Head of caudate nucleus (tissue), 42 donors: ENCODE measurements at regions not wholly inside any gene's neighbourhood (a gene's known extent, or its start where the extent isn't known, plus 50 kb on each side); places are given as distances from the start of the nearest gene placed in this dataset.
A peak's percentile ranks its signal among the peaks of the same experiment; 100 is the strongest.
"Not testable (repeated sequence)": the region's sequence is repeated elsewhere in the genome, so short reads cannot be mapped to it uniquely, and the experiment has no call there.

ENCODE experiments used
- DNase-seq, 42 donors: peaks; one replicate each; pipeline versions ENCODE4 v3.0.0 to v3.0.0-alpha.2; 2020 to 2021; ENCODE audit warnings: mixed read lengths in 7 of 42
- intact Hi-C: fragments of 100-400 bp; cut with DNase I; formaldehyde crosslinking; loops from one replicate; pipeline ENCODE4 v1.15.0; 2022

DNA sequence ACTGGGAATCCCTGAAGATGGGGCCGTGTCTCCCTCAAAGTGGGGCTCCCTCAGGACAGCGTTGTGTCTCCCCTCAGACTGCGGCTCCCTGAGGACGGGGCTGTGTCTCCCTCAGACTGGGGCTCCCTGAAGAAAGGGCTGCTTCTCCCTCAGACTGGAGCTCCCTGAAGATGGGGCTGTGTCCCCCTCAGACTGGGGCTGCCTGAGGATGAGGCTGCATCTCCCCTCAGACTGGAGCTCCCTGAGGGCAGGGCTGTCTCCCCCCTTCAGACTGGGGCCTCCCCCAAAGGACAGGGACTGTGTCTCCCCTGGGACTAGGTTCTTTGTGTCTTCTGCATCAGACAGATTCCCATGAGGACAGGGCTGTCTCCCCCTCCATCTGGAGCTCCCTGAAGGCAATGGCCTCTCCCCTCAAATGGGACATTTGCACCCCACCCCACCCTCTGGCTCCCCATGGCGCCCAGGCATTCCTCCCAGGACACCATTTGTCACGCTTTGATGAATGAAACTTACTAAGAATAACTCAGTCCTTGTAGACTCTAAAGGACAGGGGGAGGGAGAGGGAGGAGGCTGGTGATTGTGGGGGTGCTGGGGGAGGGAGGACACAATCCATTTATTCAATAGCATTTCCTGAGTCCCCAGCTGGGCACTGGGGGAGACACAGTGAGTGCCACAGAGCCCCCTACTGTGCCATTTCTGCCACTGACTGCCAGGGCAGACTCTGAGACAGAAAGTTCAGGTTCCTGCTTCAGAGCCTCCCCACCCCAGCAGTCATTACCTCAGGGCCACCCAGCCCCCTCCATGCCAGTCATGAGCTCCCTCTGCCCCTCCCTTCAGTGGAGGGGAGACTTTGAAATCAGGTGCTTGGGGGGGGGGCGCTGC, 122.4 kb downstream of the MRPL14 start:
- DNase-seq, result peak in 10 of 42 donors; percentile 22 to 58 (median 38)
- intact Hi-C loops, result loop anchor here (10.0 kb wide), 1 partner anchor 230 kb away; the partner anchor contains the start of gene VEGFA

GRCh38 chr6:44004136-44004535, 123.1 kb downstream of the MRPL14 start:
- intact Hi-C loops, result loop anchor here (10.0 kb wide), 1 partner anchor 229 kb away; the partner anchor contains the start of gene VEGFA
- no peak for DNase-seq

- intact Hi-C loops, result loop anchor here (10.0 kb wide), 1 partner anchor 229 kb away; the partner anchor contains the start of gene VEGFA
- DNase-seq, result peak in 1 of 42 donors; percentile 15
Observed at GRCh38 chr6:44003345-44004061, 123.7 kb downstream of the MRPL14 start.

DNA sequence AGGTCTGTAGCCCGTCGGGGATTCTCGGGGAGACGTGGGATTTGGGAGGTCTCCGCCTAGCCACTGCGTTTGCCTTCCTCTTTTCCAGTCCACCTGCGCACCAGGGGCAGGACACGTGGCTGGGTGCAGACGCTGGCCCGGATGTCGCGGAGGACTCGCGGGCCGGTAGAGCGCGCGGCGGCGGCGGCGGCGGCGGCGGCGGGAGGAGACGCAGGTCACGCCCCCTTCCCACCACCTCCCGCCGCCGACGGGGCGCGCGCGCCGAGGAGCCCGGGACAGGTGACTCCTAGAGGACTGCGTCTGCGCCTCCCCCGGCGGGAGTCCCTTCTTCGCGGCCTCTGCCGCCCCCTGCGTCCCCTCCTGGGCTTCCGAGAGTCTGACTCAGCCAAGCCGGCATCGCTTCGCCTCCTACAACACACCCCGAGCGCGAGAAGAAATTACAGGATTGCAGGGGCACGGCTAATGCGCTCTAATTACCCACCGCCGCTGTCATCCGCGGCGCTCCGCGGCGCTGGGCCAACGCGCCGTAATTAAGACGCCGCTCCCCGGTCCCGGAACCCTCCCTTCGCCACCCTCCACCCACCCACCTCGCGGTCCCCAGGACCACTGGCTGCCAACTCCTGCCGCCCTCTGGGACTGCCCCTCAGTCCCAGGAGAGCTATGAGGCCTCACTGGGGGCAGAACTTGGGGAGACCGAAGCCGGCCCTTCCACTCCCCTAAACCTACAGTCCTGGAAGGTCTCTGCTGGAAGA, 124.5 kb downstream of the MRPL14 start:
- DNase-seq, result peak; percentile 27 to 90 (median 71)
- intact Hi-C loops, result loop anchor here (10.0 kb wide), 1 partner anchor 228 kb away; the partner anchor contains the start of gene VEGFA

DNA sequence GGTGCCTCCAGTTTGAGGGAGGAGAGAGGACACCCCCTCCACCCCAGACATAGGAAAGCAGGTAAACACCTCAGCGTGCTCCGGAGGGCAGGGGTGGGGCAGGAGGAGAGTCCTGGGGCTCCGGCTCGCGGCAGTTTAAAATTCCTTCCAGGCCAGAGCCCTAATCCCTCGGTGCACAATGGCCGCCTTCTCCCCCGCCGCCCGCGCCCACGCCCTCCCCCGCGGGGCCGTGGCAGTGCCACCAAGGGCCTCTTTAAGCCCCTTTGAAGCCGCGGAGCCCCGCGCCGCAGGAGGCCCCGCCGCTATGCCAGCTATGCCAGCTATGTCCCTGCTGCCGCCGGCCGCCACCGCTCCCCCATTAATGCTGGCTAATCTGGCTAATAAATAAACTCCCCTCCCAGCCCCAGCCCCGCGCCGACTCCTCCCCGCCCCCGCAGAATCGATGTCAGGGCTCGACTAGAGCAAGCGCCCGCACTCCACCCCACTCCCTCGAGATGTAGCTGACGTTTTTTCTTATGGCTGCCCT, 125.1 kb downstream of the MRPL14 start:
- intact Hi-C loops, result loop anchor here (10.0 kb wide), 1 partner anchor 227 kb away; the partner anchor contains the start of gene VEGFA
- peak in 3 of 42 donors; percentile 25 to 39 (median 36) for DNase-seq

DNA sequence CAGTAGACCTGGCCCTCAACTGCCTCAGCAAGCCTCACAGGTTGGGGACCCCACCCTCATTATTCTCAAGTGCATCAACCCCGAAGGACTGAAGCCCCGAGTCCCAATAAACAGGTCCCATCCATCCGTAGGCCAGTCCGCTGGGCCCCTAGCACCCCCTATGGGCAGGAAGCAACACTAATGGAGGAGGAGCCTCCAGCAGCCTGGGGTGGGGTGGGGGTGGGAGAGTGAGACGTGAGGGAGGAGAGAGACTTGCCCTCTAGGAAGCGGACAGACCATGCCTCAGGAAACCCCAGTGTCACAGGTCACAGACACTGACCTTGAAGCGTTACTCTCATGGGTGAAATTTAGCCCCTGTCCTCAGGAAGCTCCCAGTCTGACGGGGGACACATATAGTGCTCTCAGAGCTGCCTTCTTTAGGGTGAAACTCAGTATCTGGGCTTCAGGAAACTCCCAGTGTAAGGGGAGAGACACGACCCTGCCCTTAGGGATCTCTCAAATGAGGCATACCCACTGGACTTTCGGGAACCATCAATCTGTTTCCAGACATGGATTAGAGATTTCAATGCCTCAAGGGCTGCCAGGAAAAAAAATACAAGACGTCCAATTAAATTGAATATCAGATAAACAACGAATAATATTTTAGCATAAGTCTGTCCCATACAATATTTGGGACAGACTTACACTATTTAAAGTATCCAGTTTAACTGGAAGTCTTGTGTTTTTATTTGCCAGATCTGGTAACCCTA, 125.8 kb downstream of the MRPL14 start:
- peak in 12 of 42 donors; percentile 22 to 57 (median 35) for DNase-seq
- intact Hi-C loops, result loop anchor here (10.0 kb wide), 1 partner anchor 227 kb away; the partner anchor contains the start of gene VEGFA

GRCh38 chr6:44000164-44000842, 126.9 kb downstream of the MRPL14 start:
- no peak for DNase-seq
- intact Hi-C loops, result loop anchor here (10.0 kb wide), 1 partner anchor 226 kb away; the partner anchor contains the start of gene VEGFA

DNA sequence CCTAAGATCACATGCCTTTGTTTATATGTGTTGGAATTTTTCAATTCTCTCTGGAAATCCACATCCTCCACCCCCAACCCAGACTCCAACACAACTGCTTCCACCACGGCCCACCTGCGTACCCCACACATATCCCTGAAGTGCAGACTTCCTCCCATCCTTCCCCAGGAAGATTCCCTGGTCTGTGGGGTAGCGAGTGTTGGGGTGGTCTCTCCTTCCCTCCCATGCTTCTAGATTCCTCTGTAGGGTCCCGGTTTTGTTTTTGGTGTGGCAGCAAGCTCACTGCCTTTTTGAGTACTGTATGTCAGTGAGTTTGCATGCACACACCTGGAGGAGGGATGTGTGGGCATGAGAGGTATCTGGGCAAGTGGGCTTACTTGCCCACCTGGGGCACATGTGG, 127.6 kb downstream of the MRPL14 start:
- intact Hi-C loops, result loop anchor here (10.0 kb wide), 1 partner anchor 225 kb away; the partner anchor contains the start of gene VEGFA
- no peak for DNase-seq

DNA sequence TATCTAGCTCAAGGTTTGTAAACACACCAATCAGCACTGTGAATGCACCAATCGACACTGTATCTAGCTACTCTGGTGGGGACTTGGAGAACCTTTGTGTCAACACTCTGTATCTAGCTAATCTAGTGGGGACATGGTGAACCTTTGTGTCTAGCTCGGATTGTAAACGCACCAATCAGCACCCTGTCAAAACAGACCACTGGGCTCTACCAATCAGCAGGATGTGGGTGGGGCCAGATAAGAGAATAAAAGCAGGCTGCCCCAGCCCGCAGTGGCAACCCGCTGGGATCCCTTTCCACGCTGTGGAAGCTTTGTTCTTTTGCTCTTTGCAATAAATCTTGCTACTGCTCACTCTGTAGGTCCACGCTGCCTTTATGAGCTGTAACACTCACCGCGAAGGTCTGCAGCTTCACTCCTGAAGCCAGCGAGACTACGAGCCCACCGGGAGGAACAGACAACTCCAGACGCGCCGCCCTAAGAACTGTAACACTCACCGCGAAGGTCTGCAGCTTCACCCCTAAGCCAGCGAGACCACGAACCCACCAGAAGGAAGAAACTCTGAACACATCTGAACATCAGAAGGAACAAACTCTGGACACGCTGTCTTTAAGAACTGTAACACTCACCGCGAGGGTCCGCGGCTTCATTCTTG, 128.5 kb downstream of the MRPL14 start:
- intact Hi-C loops, DNase-seq: not testable (repeated sequence)

GRCh38 chr6:43997990-43998585, 129.2 kb downstream of the MRPL14 start:
- intact Hi-C loops, result not testable (repeated sequence)
- DNase-seq, result peak in 1 of 42 donors; percentile 2

DNA sequence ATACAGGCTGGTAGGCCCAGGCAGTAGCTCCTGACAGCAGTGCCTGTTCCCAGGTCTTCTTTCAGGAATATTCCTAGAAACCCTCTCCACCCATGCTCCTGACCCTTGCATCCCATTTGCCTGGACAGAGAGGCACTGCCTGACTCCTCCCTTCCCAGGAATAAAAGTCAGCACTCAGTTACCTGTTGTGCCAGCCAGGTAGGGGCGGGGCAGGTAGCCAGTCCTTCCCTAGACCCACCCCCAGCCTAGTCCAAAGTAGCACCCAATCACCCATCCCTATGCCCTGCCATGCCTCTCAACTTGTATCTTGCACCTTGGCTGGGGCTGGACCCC, 129.9 kb downstream of the MRPL14 start:
- no peak for DNase-seq

DNA sequence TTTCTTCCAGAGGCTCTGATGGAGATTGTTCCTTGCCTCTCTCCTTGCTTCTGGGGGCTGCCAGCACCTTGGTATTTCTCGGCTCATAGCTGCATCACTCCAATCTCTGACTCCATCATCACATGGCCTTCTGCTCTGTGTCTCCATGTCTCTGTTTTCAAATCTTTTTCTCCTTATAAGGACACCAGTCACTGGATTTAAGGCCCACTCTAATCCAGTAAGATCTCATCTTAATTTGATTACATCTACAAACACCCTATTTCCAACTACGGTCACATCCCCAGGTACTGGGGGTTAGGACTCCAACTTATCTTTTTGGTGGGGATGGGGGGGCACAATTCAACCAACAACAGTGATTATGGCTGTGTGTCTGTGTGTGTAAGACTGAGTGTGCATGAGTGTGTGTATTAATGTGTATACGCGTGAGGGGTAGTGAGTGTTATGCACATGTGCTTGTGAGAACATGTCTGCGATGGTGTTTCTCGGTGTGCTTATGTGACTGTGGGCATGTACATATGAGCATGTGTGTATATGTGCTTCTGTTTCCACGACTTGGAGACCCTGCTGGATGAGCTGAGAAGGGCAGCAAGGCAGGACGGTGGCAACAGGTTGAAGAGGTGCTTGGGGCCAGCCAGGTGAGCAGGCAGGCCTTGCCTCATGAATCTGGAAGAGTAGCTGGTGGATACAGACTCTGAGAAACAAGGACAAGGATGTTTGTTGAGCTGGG, 130.5 kb downstream of the MRPL14 start:
- intact Hi-C loops, result no loop called here
- DNase-seq, result peak in 1 of 42 donors; percentile 2

More for the DNA sequence above, 129.9 kb downstream of the MRPL14 start:
- intact Hi-C loops, result no loop called here

- DNase-seq, result peak in 1 of 42 donors; percentile 0
- intact Hi-C loops, result no loop called here
Observed at GRCh38 chr6:43995137-43995536, 132.1 kb downstream of the MRPL14 start.

GRCh38 chr6:43993881-43994523, 133.2 kb downstream of the MRPL14 start:
- DNase-seq, result peak in 2 of 42 donors; percentile 3 to 37
- intact Hi-C loops, result no loop called here
